DND-41 (cell line): ENCODE measurements at regions not wholly inside any gene's neighbourhood (a gene's known extent, or its start where the extent isn't known, plus 50 kb on each side); places are given as distances from the start of the nearest gene placed in this dataset.

ENCODE experiments used
- ATAC-seq: fragments of 200-7000 bp; cut with Tn5 transposase; 3 replicates; pipeline ENCODE4 v1.9.1; 2021; ENCODE audit warnings: low read depth; ENCODE audit not compliant: insufficient read depth
- DNase-seq: peaks from one replicate; pipeline ENCODE4 v3.0.0-alpha.2; 2020
- H2AFZ ChIP-seq: 2 replicates; pipeline ENCODE4 v1.6.0; 2012; ENCODE audit warnings: low read depth, low read length
- H3K27ac ChIP-seq: 2 replicates; pipeline ENCODE4 v1.5.1; 2012; ENCODE audit warnings: low read length, inconsistent platforms
- H3K27me3 ChIP-seq: fragments of 200-600 bp; sonication (generic); 2 replicates; pipeline ENCODE4 v1.6.0; 2012; ENCODE audit warnings: low read length, mild to moderate bottlenecking, inconsistent platforms; ENCODE audit not compliant: insufficient read depth, poor library complexity
- H3K36me3 ChIP-seq: 2 replicates; pipeline ENCODE4 v1.5.1; 2012; ENCODE audit warnings: low read length, inconsistent platforms; ENCODE audit not compliant: insufficient read depth
- H3K4me1 ChIP-seq: 2 replicates; pipeline ENCODE4 v1.5.1; 2012; ENCODE audit warnings: mild to moderate bottlenecking, low read length; ENCODE audit not compliant: insufficient read depth
- H3K4me2 ChIP-seq: 2 replicates; pipeline ENCODE4 v1.6.0; 2012; ENCODE audit warnings: mild to moderate bottlenecking, moderate library complexity, low read length, inconsistent platforms; ENCODE audit not compliant: insufficient read depth
- H3K4me3 ChIP-seq, 2 experiments: fragments of 200-600 bp in 1 of 2; shearing (Covaris generic) in 1 of 2; 2 replicates each; pipeline ENCODE4 v1.5.1; 2012 to 2016; ENCODE audit warnings: inconsistent platforms in 2 of 2, low read length in 2 of 2, mild to moderate bottlenecking in 2 of 2, low read depth in 1 of 2, moderate library complexity in 1 of 2
- H3K79me2 ChIP-seq: 2 replicates; pipeline ENCODE4 v1.6.0; 2012; ENCODE audit warnings: low read length, inconsistent platforms; ENCODE audit not compliant: insufficient read depth
- H3K9ac ChIP-seq: 2 replicates; pipeline ENCODE4 v1.6.0; 2012; ENCODE audit warnings: low read depth, mild to moderate bottlenecking, inconsistent platforms, low read length, moderate library complexity
- H3K9me3 ChIP-seq: 2 replicates; pipeline ENCODE4 v1.5.1; 2012; ENCODE audit warnings: low read length, moderate library complexity, mild to moderate bottlenecking, inconsistent platforms; ENCODE audit not compliant: insufficient read depth, severe bottlenecking
- H4K20me1 ChIP-seq: 2 replicates; pipeline ENCODE4 v1.6.0; 2012; ENCODE audit warnings: low read length; ENCODE audit not compliant: insufficient read depth
- CTCF ChIP-seq: IDR thresholded peaks from 2 replicates; pipeline ENCODE4 v1.5.1; 2012; ENCODE audit warnings: borderline replicate concordance, low read length, moderate library complexity, mild to moderate bottlenecking; ENCODE audit not compliant: poor library complexity, severe bottlenecking; ENCODE audit errors: extremely low read depth
- EZH2 ChIP-seq: IDR thresholded peaks from 3 replicates; pipeline ENCODE4 v1.6.1; 2012; ENCODE audit warnings: borderline replicate concordance, low read depth, mild to moderate bottlenecking, moderate library complexity, low read length, inconsistent platforms; ENCODE audit not compliant: severe bottlenecking

GRCh38 chr4:12973522-12973921, 510.6 kb downstream of the RAB28 start:
- no peaks in the 10 kb centered on the region for H3K9me3 ChIP-seq

GRCh38 chr4:12968345-12968744, 515.8 kb downstream of the RAB28 start:
- no peak overlapping the region for H2AFZ ChIP-seq
- no peaks in the 10 kb centered on the region for H3K27me3 ChIP-seq
- TF ChIP-seq CTCF, result no peak
- TF ChIP-seq EZH2, result no peak
- DNase-seq (no peak), ATAC-seq (no peak)
- H3K9ac ChIP-seq, result no peak overlapping the region
- no peaks in the 10 kb centered on the region for H3K9me3 ChIP-seq
- no peaks in the 10 kb centered on the region for H4K20me1 ChIP-seq
- H3K27ac ChIP-seq, result no peak overlapping the region
- H3K79me2 ChIP-seq, result no peaks in the 10 kb centered on the region
- H3K4me1 ChIP-seq, result no peaks in the 10 kb centered on the region
- H3K4me3 ChIP-seq, result no peak overlapping the region
- H3K4me2 ChIP-seq, result no peak overlapping the region
- H3K36me3 ChIP-seq, result no peaks in the 10 kb centered on the region

More at GRCh38 chr4:12973522-12973921, 510.6 kb downstream of the RAB28 start:
- H2AFZ ChIP-seq, result no peak overlapping the region
- TF ChIP-seq EZH2 (no peak), CTCF (no peak)
- no peaks in the 10 kb centered on the region for H3K36me3 ChIP-seq
- no peak for ATAC-seq
- no peak overlapping the region for H3K4me2 ChIP-seq
- H3K27me3 ChIP-seq, result no peaks in the 10 kb centered on the region
- no peaks in the 10 kb centered on the region for H3K4me1 ChIP-seq
- H3K4me3 ChIP-seq, result no peak overlapping the region
- H3K27ac ChIP-seq, result no peak overlapping the region
- H4K20me1 ChIP-seq, result no peaks in the 10 kb centered on the region
- no peaks in the 10 kb centered on the region for H3K79me2 ChIP-seq
- no peak overlapping the region for H3K9ac ChIP-seq
- no peak for DNase-seq

GRCh38 chr4:12966726-12967125, 517.4 kb downstream of the RAB28 start:
- no peak overlapping the region for H3K4me2 ChIP-seq
- H3K27me3 ChIP-seq, result no peaks in the 10 kb centered on the region
- ATAC-seq (no peak), DNase-seq (no peak)
- no peaks in the 10 kb centered on the region for H3K79me2 ChIP-seq
- no peaks in the 10 kb centered on the region for H3K36me3 ChIP-seq
- H3K9ac ChIP-seq, result no peak overlapping the region
- TF ChIP-seq CTCF (no peak), EZH2 (no peak)
- no peak overlapping the region for H2AFZ ChIP-seq
- no peak overlapping the region for H3K27ac ChIP-seq
- H3K4me3 ChIP-seq, result no peak overlapping the region
- no peaks in the 10 kb centered on the region for H3K4me1 ChIP-seq
- no peaks in the 10 kb centered on the region for H3K9me3 ChIP-seq
- no peaks in the 10 kb centered on the region for H4K20me1 ChIP-seq

GRCh38 chr4:12965334-12965733, 518.8 kb downstream of the RAB28 start:
- Histone ChIP-seq H3K27ac (no peak overlapping the region), H3K79me2 (no peaks in the 10 kb centered on the region), H3K4me2 (no peak overlapping the region), H3K9ac (no peak overlapping the region), H3K27me3 (no peaks in the 10 kb centered on the region), H2AFZ (no peak overlapping the region), H3K36me3 (no peaks in the 10 kb centered on the region), H3K4me1 (no peaks in the 10 kb centered on the region), H3K4me3 (no peak overlapping the region), H3K9me3 (no peaks in the 10 kb centered on the region), H4K20me1 (no peaks in the 10 kb centered on the region)
- TF ChIP-seq EZH2 (no peak), CTCF (no peak)
- ATAC-seq (no peak), DNase-seq (no peak)
